ENCODE measurements at regions not wholly inside any gene's neighbourhood (a gene's known extent, or its start where the extent isn't known, plus 50 kb on each side); places are given as distances from the start of the nearest gene placed in this dataset.
"Not testable (repeated sequence)": the region's sequence is repeated elsewhere in the genome, so short reads cannot be mapped to it uniquely, and the experiment has no call there.

DNA sequence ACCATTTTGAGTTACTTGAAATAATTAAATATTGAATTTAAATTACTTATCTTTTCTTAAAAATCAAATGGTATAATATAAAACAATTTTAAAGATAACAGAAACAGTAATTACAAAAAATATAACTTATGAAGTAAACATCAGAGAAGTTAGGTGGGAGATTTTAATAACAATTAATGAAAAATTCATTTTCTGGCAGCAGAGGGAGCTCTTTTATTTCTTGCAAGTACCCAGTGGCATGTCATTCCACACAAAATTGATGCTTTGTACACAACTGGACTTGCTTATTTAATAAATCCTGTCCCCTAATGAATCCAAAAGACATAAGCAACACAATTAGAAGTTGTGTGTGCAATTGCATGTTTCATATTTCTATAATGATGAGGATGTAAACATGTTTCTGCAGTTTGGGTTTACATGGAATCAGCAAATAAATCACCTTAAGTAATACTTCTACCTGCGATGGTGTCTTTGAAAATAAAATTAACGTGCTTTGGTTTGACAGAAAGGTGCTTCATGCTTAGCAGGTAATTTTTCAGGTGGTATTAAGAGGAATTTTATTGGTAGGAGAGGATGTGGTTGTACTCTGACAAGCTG, 861.3 kb downstream of the ZPLD1 start:
- TF ChIP-seq CTBP1 (IDR thresholded peaks at IDR 0.05; ENCODE audit: borderline replicate concordance) (no peak), LEF1 (IDR thresholded peaks at IDR 0.05; ENCODE audit: borderline replicate concordance) (no peak), ZNF384 (IDR thresholded peaks at IDR 0.05) (no peak), TARDBP (IDR thresholded peaks at IDR 0.05) (no peak), SP1 (IDR thresholded peaks at IDR 0.05) (no peak), ARNT (IDR thresholded peaks at IDR 0.05) (no peak)
- TF ChIP-seq, protein P1, sequence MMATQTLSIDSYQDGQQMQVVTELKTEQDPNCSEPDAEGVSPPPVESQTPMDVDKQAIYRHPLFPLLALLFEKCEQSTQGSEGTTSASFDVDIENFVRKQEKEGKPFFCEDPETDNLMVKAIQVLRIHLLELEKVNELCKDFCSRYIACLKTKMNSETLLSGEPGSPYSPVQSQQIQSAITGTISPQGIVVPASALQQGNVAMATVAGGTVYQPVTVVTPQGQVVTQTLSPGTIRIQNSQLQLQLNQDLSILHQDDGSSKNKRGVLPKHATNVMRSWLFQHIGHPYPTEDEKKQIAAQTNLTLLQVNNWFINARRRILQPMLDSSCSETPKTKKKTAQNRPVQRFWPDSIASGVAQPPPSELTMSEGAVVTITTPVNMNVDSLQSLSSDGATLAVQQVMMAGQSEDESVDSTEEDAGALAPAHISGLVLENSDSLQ (IDR thresholded peaks at IDR 0.05): peak; percentile 62; the same call in 1 of the 2 replicates
- no peak for DNase-seq (ENCODE audit: extremely low spot score)
- POLR2A ChIA-PET: no interaction called here
- CTCF ChIA-PET: interaction anchor here (1.1 kb wide), 1 partner anchor 623 kb away, joined by 3 read pairs; no protein-coding TSS in a partner anchor

DNA sequence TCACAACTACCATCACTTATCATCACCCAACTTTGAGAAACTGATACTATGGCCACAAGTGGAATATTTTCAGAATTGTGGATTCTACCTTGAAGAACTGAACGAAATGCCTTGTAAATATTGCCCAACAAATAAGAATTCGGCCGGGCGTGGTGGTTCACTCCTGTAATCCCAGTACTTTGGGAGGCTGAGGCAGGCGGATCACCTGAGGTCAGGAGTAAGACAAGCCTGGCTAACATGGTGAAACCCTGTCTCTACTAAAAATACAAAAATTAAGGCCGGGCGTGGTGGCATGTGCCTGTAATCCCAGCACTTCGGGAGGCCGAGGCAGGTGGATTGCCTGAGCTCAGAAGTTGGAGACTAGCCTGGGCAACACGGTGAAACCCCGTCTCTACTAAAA, 862.7 kb downstream of the ZPLD1 start:
- CTCF ChIA-PET: interaction anchor here (0.6 kb wide), 1 partner anchor 972 kb away, joined by 4 read pairs; no protein-coding TSS in a partner anchor
- POLR2A ChIA-PET; DNase-seq (ENCODE audit: extremely low spot score): not testable (repeated sequence)

GRCh38 chr3:103306104-103306503, 871.3 kb downstream of the ZPLD1 start:
- ChIA-PET POLR2A (no interaction called here), CTCF (no interaction called here)
- no peak for DNase-seq (ENCODE audit: extremely low spot score)
- TF ChIP-seq HDGF (IDR thresholded peaks at IDR 0.05; ENCODE audit: borderline replicate concordance): no peak
- TF ChIP-seq FOXK2 (IDR thresholded peaks at IDR 0.05): no peak
- TF ChIP-seq TARDBP (IDR thresholded peaks at IDR 0.05): no peak
- no peak for TF ChIP-seq SP1 (IDR thresholded peaks at IDR 0.05)
- no peak for TF ChIP-seq LEF1 (IDR thresholded peaks at IDR 0.05; ENCODE audit: borderline replicate concordance)
- no peak for TF ChIP-seq FOXM1 (IDR thresholded peaks at IDR 0.05; ENCODE audit: borderline replicate concordance)
- TF ChIP-seq NFRKB (IDR thresholded peaks at IDR 0.05): no peak
- TF ChIP-seq CTBP1 (IDR thresholded peaks at IDR 0.05; ENCODE audit: borderline replicate concordance): no peak
- TF ChIP-seq ELF4 (IDR thresholded peaks at IDR 0.05): no peak
- TF ChIP-seq L3MBTL2 (conservative IDR thresholded peaks at IDR 0.05): no peak
- TF ChIP-seq BHLHE40 (IDR thresholded peaks at IDR 0.05; ENCODE audit: borderline replicate concordance): no peak

DNA sequence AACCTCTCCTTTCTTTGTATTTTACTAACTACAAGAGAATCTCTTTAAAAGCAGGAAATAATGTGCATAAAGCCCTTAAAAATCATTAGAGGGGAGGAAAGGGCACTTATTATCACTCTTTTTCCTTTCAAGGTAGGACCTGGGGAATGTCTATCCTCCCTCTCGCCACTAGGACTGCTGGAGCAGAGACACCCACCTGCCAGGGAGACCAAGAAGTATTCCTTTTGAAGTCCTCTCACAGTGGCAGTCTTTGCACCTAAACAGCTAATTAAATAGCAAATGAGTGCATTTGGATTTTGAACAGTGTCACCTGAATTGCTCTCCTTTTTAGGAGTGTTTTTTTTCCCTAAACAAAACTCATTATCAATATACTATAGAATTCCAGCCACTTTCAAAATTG, 874.1 kb downstream of the ZPLD1 start:
- no peak for TF ChIP-seq FOXK2 (IDR thresholded peaks at IDR 0.05)
- TF ChIP-seq FOXA1 (IDR thresholded peaks at IDR 0.05): no peak
- TF ChIP-seq ZNF384 (IDR thresholded peaks at IDR 0.05): no peak
- TF ChIP-seq FOXM1 (IDR thresholded peaks at IDR 0.05; ENCODE audit: borderline replicate concordance): no peak
- no peak for TF ChIP-seq LEF1 (IDR thresholded peaks at IDR 0.05; ENCODE audit: borderline replicate concordance)
- TF ChIP-seq ELF4 (IDR thresholded peaks at IDR 0.05): no peak
- TF ChIP-seq, protein P1 (IDR thresholded peaks at IDR 0.05): no peak
- no peak for TF ChIP-seq SUZ12 (IDR thresholded peaks at IDR 0.05)
- TF ChIP-seq SP1 (IDR thresholded peaks at IDR 0.05): no peak
- TF ChIP-seq NFRKB (IDR thresholded peaks at IDR 0.05): no peak
- no peak for TF ChIP-seq L3MBTL2 (conservative IDR thresholded peaks at IDR 0.05)
- TF ChIP-seq TARDBP (IDR thresholded peaks at IDR 0.05): no peak
- TF ChIP-seq BHLHE40 (IDR thresholded peaks at IDR 0.05; ENCODE audit: borderline replicate concordance): no peak
- TF ChIP-seq ARNT (IDR thresholded peaks at IDR 0.05): no peak
- no peak for TF ChIP-seq CTBP1 (IDR thresholded peaks at IDR 0.05; ENCODE audit: borderline replicate concordance)
- TF ChIP-seq HDGF (IDR thresholded peaks at IDR 0.05; ENCODE audit: borderline replicate concordance): no peak
- ChIA-PET CTCF (no interaction called here), POLR2A (no interaction called here)
- DNase-seq (ENCODE audit: extremely low spot score): peak; percentile 32

DNA sequence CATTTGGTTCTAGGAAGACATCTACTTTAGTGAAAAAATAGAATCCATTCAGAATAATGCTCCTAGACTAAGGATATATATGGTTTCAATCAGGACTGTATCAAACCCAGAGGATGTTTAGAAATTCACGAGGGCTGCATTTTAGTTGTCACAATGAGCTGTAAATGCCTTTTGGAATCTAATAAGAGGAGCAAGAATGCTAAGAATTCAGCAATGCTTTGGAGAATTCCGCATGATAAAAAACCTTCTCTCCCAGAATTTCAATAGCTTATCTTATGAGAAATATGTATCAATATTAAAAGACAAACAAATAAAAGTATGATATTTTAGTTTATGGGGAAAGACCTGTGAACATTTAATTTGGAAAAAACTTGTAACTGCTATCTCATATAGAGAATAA, 885.1 kb downstream of the ZPLD1 start:
- no peak for TF ChIP-seq ELF4 (IDR thresholded peaks at IDR 0.05)
- TF ChIP-seq BHLHE40 (IDR thresholded peaks at IDR 0.05; ENCODE audit: borderline replicate concordance): no peak
- TF ChIP-seq CTBP1 (IDR thresholded peaks at IDR 0.05; ENCODE audit: borderline replicate concordance): no peak
- TF ChIP-seq FOXK2 (IDR thresholded peaks at IDR 0.05): no peak
- TF ChIP-seq ZNF384 (IDR thresholded peaks at IDR 0.05): no peak
- TF ChIP-seq, protein P1 (IDR thresholded peaks at IDR 0.05): no peak
- no peak for TF ChIP-seq TARDBP (IDR thresholded peaks at IDR 0.05)
- TF ChIP-seq NFRKB (IDR thresholded peaks at IDR 0.05): no peak
- no peak for TF ChIP-seq FOXA1 (IDR thresholded peaks at IDR 0.05)
- no peak for TF ChIP-seq FOXM1 (IDR thresholded peaks at IDR 0.05; ENCODE audit: borderline replicate concordance)
- TF ChIP-seq SP1 (IDR thresholded peaks at IDR 0.05): no peak
- TF ChIP-seq L3MBTL2 (conservative IDR thresholded peaks at IDR 0.05): no peak
- TF ChIP-seq HDGF (IDR thresholded peaks at IDR 0.05; ENCODE audit: borderline replicate concordance): no peak
- TF ChIP-seq ARNT (IDR thresholded peaks at IDR 0.05): no peak
- no peak for TF ChIP-seq SUZ12 (IDR thresholded peaks at IDR 0.05)
- POLR2A ChIA-PET: no interaction called here
- CTCF ChIA-PET: no interaction called here
- DNase-seq (ENCODE audit: extremely low spot score): no peak

- ChIA-PET POLR2A (no interaction called here), CTCF (no interaction called here)
- DNase-seq (ENCODE audit: extremely low spot score): no peak
- TF ChIP-seq, protein P1 (IDR thresholded peaks at IDR 0.05): 0 out of 2 replicates have a peak, but pooled peaks have one; percentile 44
- TF ChIP-seq TARDBP (IDR thresholded peaks at IDR 0.05): no peak
These were observed 902.5 kb downstream of the ZPLD1 start for GRCh38 chr3:103337179-103337845.

All from HEK293T (cell line).